ENCODE measurements at regions not wholly inside any gene's neighbourhood (a gene's known extent, or its start where the extent isn't known, plus 50 kb on each side); places are given as distances from the start of the nearest gene placed in this dataset.

GRCh38 chr12:58463051-58463450 lies 457.3 kb downstream of the LRIG3 start:
- TF ChIP-seq GATA1 (IDR thresholded peaks at IDR 0.05; ENCODE audit: low read depth, low read length) (no peak), POLR2A (IDR thresholded peaks at IDR 0.05; ENCODE audit: low read length) (no peak)
- no peak for DNase-seq

GRCh38 chr12:58465418-58465817 lies 454.9 kb downstream of the LRIG3 start:
- TF ChIP-seq POLR2A (IDR thresholded peaks at IDR 0.05; ENCODE audit: low read length) = no peak
- no peak for TF ChIP-seq GATA1 (IDR thresholded peaks at IDR 0.05; ENCODE audit: low read depth, low read length)
- DNase-seq = no peak

- TF ChIP-seq GATA1 (IDR thresholded peaks at IDR 0.05; ENCODE audit: low read depth, low read length) (no peak), POLR2A (IDR thresholded peaks at IDR 0.05; ENCODE audit: low read length) (no peak)
- no peak for DNase-seq
Measured at GRCh38 chr12:58470266-58471010, 449.9 kb downstream of the LRIG3 start.

GRCh38 chr12:58479401-58479800 lies 440.9 kb downstream of the LRIG3 start:
- no peak for DNase-seq
- TF ChIP-seq GATA1 (IDR thresholded peaks at IDR 0.05; ENCODE audit: low read depth, low read length) = no peak

- DNase-seq = no peak
- TF ChIP-seq GATA1 (IDR thresholded peaks at IDR 0.05; ENCODE audit: low read depth, low read length) (no peak), POLR2A (IDR thresholded peaks at IDR 0.05; ENCODE audit: low read length) (no peak)
Measured at GRCh38 chr12:58481811-58482210, 438.5 kb downstream of the LRIG3 start.

- TF ChIP-seq GATA1 (IDR thresholded peaks at IDR 0.05; ENCODE audit: low read depth, low read length) (no peak), POLR2A (IDR thresholded peaks at IDR 0.05; ENCODE audit: low read length) (no peak)
- no peak for DNase-seq
Measured at GRCh38 chr12:58487255-58487654, 433.0 kb downstream of the LRIG3 start.

- no peak for DNase-seq
- no peak for TF ChIP-seq GATA1 (IDR thresholded peaks at IDR 0.05; ENCODE audit: low read depth, low read length)
- TF ChIP-seq POLR2A (IDR thresholded peaks at IDR 0.05; ENCODE audit: low read length) = no peak
Measured at GRCh38 chr12:58487678-58488161, 432.6 kb downstream of the LRIG3 start.

GRCh38 chr12:58489394-58489793 lies 430.9 kb downstream of the LRIG3 start:
- TF ChIP-seq POLR2A (IDR thresholded peaks at IDR 0.05; ENCODE audit: low read length) = no peak
- TF ChIP-seq GATA1 (IDR thresholded peaks at IDR 0.05; ENCODE audit: low read depth, low read length) = no peak

GRCh38 chr12:58491306-58491705 lies 429.0 kb downstream of the LRIG3 start:
- DNase-seq = no peak
- TF ChIP-seq GATA1 (IDR thresholded peaks at IDR 0.05; ENCODE audit: low read depth, low read length) (no peak), POLR2A (IDR thresholded peaks at IDR 0.05; ENCODE audit: low read length) (no peak)

More at GRCh38 chr12:58489394-58489793, 430.9 kb downstream of the LRIG3 start:
- no peak for DNase-seq

GRCh38 chr12:58496411-58497190 lies 423.7 kb downstream of the LRIG3 start:
- TF ChIP-seq GATA1 (IDR thresholded peaks at IDR 0.05; ENCODE audit: low read depth, low read length) (no peak), POLR2A (IDR thresholded peaks at IDR 0.05; ENCODE audit: low read length) (no peak)
- no peak for DNase-seq

- DNase-seq = no peak
- TF ChIP-seq GATA1 (IDR thresholded peaks at IDR 0.05; ENCODE audit: low read depth, low read length) (no peak), POLR2A (IDR thresholded peaks at IDR 0.05; ENCODE audit: low read length) (no peak)
Measured at GRCh38 chr12:58500399-58500798, 419.9 kb downstream of the LRIG3 start.

- no peak for DNase-seq
- no peak for TF ChIP-seq GATA1 (IDR thresholded peaks at IDR 0.05; ENCODE audit: low read depth, low read length)
- TF ChIP-seq POLR2A (IDR thresholded peaks at IDR 0.05; ENCODE audit: low read length) = no peak
Measured at GRCh38 chr12:58502226-58502625, 418.1 kb downstream of the LRIG3 start.

- no peak for TF ChIP-seq POLR2A (IDR thresholded peaks at IDR 0.05; ENCODE audit: low read length)
- no peak for TF ChIP-seq GATA1 (IDR thresholded peaks at IDR 0.05; ENCODE audit: low read depth, low read length)
- no peak for DNase-seq
Measured at GRCh38 chr12:58502841-58503240, 417.5 kb downstream of the LRIG3 start.

GRCh38 chr12:58503731-58504130 lies 416.6 kb downstream of the LRIG3 start:
- TF ChIP-seq POLR2A (IDR thresholded peaks at IDR 0.05; ENCODE audit: low read length) (no peak), GATA1 (IDR thresholded peaks at IDR 0.05; ENCODE audit: low read depth, low read length) (no peak)
- no peak for DNase-seq

Measured in erythroblast (primary cell).